ENCODE measurements at regions not wholly inside any gene's neighbourhood (a gene's known extent, or its start where the extent isn't known, plus 50 kb on each side); places are given as distances from the start of the nearest gene placed in this dataset.

DNA sequence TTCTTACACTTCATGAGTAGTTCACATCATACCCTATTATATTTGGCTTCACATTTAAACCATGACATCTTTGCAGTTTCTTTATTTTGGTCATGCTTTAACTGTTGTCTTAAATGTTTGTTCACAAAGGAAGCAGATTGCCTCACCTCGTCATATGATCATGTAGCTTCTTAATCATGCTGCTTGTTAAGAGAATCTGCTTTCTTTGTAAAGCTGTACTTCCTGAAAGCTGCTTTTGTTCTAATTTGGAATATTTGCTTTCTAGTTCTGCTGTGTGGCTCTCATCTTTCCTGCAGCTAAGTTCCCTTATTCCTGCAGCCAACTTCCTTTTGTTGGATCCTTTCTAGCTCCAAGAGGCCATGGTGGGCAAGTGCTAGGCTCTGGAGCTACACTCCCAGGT, 62.9 kb upstream of the SIM2 start:
- intact Hi-C loops (cut with micrococcal nuclease), result loop anchor here (10.0 kb wide), 1 partner anchor 131 kb away; no protein-coding TSS in a partner anchor
- Histone ChIP-seq H3K4me3 (replicated peaks in 1 of 2; ENCODE audit: low read depth in 1 of 2, low read length in 2 of 2) (no peak overlapping the region), H3K4me2 (ENCODE audit: low read length) (no peak overlapping the region), H3K27me3 (ENCODE audit: insufficient read depth, low read length) (no peaks in the 10 kb centered on the region), H3K9me2 (ENCODE audit: insufficient read depth) (no peaks in the 10 kb centered on the region), H3K9me3 (ENCODE audit: control insufficient read depth in 1 of 2, insufficient read depth in 1 of 2, low read depth in 1 of 2, low read length in 2 of 2) (no peaks in the 10 kb centered on the region), H3K36me3 (ENCODE audit: control insufficient read depth in 1 of 2, insufficient read depth in 2 of 2, low read length in 2 of 2) (no peaks in the 10 kb centered on the region), H4K20me1 (ENCODE audit: insufficient read depth) (no peaks in the 10 kb centered on the region), H3K4me1 (ENCODE audit: control insufficient read depth in 1 of 2, insufficient read depth in 2 of 2, low read length in 2 of 2) (no peaks in the 10 kb centered on the region), H3K27ac (ENCODE audit: low read depth, low read length) (no peak overlapping the region), H3K79me2 (ENCODE audit: insufficient read depth, low read length) (no peaks in the 10 kb centered on the region), H3K9ac (ENCODE audit: low read length) (no peak overlapping the region), H2AFZ (ENCODE audit: low read depth, low read length, poor library complexity, severe bottlenecking) (no peak overlapping the region)
- no TSS peak for BruUV-seq (replicated peaks)
- ChIA-PET CTCF (interaction anchor here (1.5 kb wide), 1 partner anchor 218 kb away, joined by 4 read pairs; no protein-coding TSS in a partner anchor), RAD21 (ENCODE audit: low non-redundant PET in 1 of 2, low total read pairs in 2 of 2, uncharacterized antibody in 2 of 2, unreplicated experiment in 2 of 2) (no interaction called here), POLR2A (no interaction called here)
- no peak for TF ChIP-seq CBX3 (IDR thresholded peaks at IDR 0.05; ENCODE audit: low read depth)
- TF ChIP-seq EGR1 (IDR thresholded peaks at IDR 0.05; ENCODE audit: low read depth), result no peak
- TF ChIP-seq FOSL1 (IDR thresholded peaks at IDR 0.05; ENCODE audit: low read depth), result no peak
- no peak for TF ChIP-seq POLR2AphosphoS5 (IDR thresholded peaks at IDR 0.05; ENCODE audit: low read depth, low read length)
- TF ChIP-seq REST (IDR thresholded peaks at IDR 0.05; ENCODE audit: low read depth), result no peak
- no peak for TF ChIP-seq TCF7L2 (IDR thresholded peaks at IDR 0.05; ENCODE audit: borderline replicate concordance, extremely low read depth, insufficient read depth, insufficient read length)
- TF ChIP-seq ZFX (IDR thresholded peaks at IDR 0.05), result no peak
- no peak for TF ChIP-seq POLR2A (IDR thresholded peaks at IDR 0.05; ENCODE audit: borderline replicate concordance, extremely low read depth, insufficient read depth, insufficient read length)
- no peak for TF ChIP-seq EZH2phosphoT487 (IDR thresholded peaks at IDR 0.05; ENCODE audit: borderline replicate concordance)
- TF ChIP-seq RAD21 (IDR thresholded peaks at IDR 0.05; ENCODE audit: low read depth), result no peak
- TF ChIP-seq SRF (IDR thresholded peaks at IDR 0.05; ENCODE audit: low read depth), result no peak
- TF ChIP-seq JUND (IDR thresholded peaks at IDR 0.05), result no peak
- no peak for TF ChIP-seq CEBPB (IDR thresholded peaks at IDR 0.05; ENCODE audit: low read depth)
- no peak for TF ChIP-seq ZBTB33 (IDR thresholded peaks at IDR 0.05; ENCODE audit: extremely low read depth, insufficient replicate concordance, low read length)
- no peak for TF ChIP-seq SP1 (IDR thresholded peaks at IDR 0.05; ENCODE audit: low read depth)
- TF ChIP-seq EZH2 (IDR thresholded peaks at IDR 0.05), result no peak
- TF ChIP-seq MAX (IDR thresholded peaks at IDR 0.05), result no peak
- TF ChIP-seq ELF1 (IDR thresholded peaks at IDR 0.05; ENCODE audit: borderline replicate concordance, low read depth), result no peak
- TF ChIP-seq YY1 (IDR thresholded peaks at IDR 0.05; ENCODE audit: extremely low read depth, insufficient replicate concordance, low read depth, low read length), result no peak
- DNase-seq (ENCODE audit: low read depth, low spot score) (no peak), ATAC-seq (no peak)
